Mesenchymal stem cell (in vitro differentiated cells and primary cell): ENCODE measurements at regions not wholly inside any gene's neighbourhood (a gene's known extent, or its start where the extent isn't known, plus 50 kb on each side); places are given as distances from the start of the nearest gene placed in this dataset.

Source experiments
- DNase-seq: peaks from one replicate; pipeline ENCODE4 v3.0.0-alpha.2; 2013
- H2AFZ ChIP-seq: one replicate; pipeline ENCODE4 v1.6.1; 2013; ENCODE audit warnings: low read depth, mild to moderate bottlenecking, control low read depth, inconsistent platforms, low read length, moderate library complexity
- H2AK5ac ChIP-seq: 2 replicates; pipeline ENCODE4 v1.6.1; 2013; ENCODE audit warnings: low read length, moderate library complexity, mild to moderate bottlenecking, inconsistent platforms; ENCODE audit not compliant: severe bottlenecking
- H2BK120ac ChIP-seq: one replicate; pipeline ENCODE4 v1.6.1; 2013; ENCODE audit warnings: low read depth, mild to moderate bottlenecking, inconsistent platforms, low read length, moderate library complexity
- H2BK12ac ChIP-seq, 2 experiments: one replicate each; pipeline ENCODE4 v1.6.1; 2013; ENCODE audit warnings: inconsistent platforms in 2 of 2, low read length in 2 of 2, mild to moderate bottlenecking in 2 of 2, moderate library complexity in 2 of 2, control low read depth in 1 of 2
- H2BK15ac ChIP-seq: one replicate; pipeline ENCODE4 v1.6.1; 2013; ENCODE audit warnings: mild to moderate bottlenecking, low read depth, inconsistent platforms; ENCODE audit not compliant: poor library complexity, severe bottlenecking
- H2BK5ac ChIP-seq: 2 replicates; pipeline ENCODE4 v1.6.1; 2013; ENCODE audit warnings: low read depth, mild to moderate bottlenecking, low read length, control low read depth, inconsistent platforms; ENCODE audit not compliant: poor library complexity, severe bottlenecking
- H3K14ac ChIP-seq, 2 experiments: one replicate each; pipeline ENCODE4 v1.6.1; 2013; ENCODE audit warnings: inconsistent platforms in 2 of 2, low read length in 2 of 2, control low read depth in 1 of 2, mild to moderate bottlenecking in 1 of 2, moderate library complexity in 1 of 2
- H3K18ac ChIP-seq, 2 experiments: one replicate each; pipeline ENCODE4 v1.6.1; 2013; ENCODE audit warnings: inconsistent platforms in 2 of 2, low read length in 2 of 2, control low read depth in 1 of 2, low read depth in 1 of 2, mild to moderate bottlenecking in 1 of 2
- H3K23ac ChIP-seq, 2 experiments: one replicate each; pipeline ENCODE4 v1.6.1; 2013; ENCODE audit warnings: inconsistent platforms in 2 of 2, low read length in 2 of 2, mild to moderate bottlenecking in 2 of 2, moderate library complexity in 2 of 2, control low read depth in 1 of 2
- H3K27ac ChIP-seq: 2 replicates; pipeline ENCODE4 v1.5.1; 2013; ENCODE audit warnings: mild to moderate bottlenecking, moderate library complexity, low read length, control low read depth, inconsistent platforms; ENCODE audit not compliant: poor library complexity, severe bottlenecking
- H3K27me3 ChIP-seq, 2 experiments: 2 replicates each; pipeline versions ENCODE4 v1.6.1 to v1.7.0; 2013; ENCODE audit warnings: low read length in 2 of 2, mild to moderate bottlenecking in 2 of 2, moderate library complexity in 2 of 2, control low read depth in 1 of 2, inconsistent platforms in 1 of 2; ENCODE audit not compliant: control insufficient read depth in 1 of 2, insufficient read depth in 1 of 2
- H3K36me3 ChIP-seq, 2 experiments: 2 replicates each; pipeline versions ENCODE4 v1.6.1 to v1.7.0; 2013; ENCODE audit warnings: low read length in 2 of 2, control low read depth in 1 of 2, inconsistent platforms in 1 of 2, low read depth in 1 of 2, mild to moderate bottlenecking in 1 of 2; ENCODE audit not compliant: insufficient read depth in 2 of 2, control insufficient read depth in 1 of 2
- H3K4ac ChIP-seq, 2 experiments: one replicate each; pipeline ENCODE4 v1.6.1; 2013; ENCODE audit warnings: inconsistent platforms in 2 of 2, low read length in 2 of 2, mild to moderate bottlenecking in 2 of 2, moderate library complexity in 2 of 2, control low read depth in 1 of 2, low read depth in 1 of 2
- H3K4me1 ChIP-seq: 2 replicates; pipeline ENCODE4 v1.6.1; 2013; ENCODE audit warnings: low read depth, low read length, control low read depth; ENCODE audit not compliant: control insufficient read depth, insufficient read depth
- H3K4me2 ChIP-seq: 2 replicates; pipeline ENCODE4 v1.6.1; 2013; ENCODE audit warnings: low read length, mild to moderate bottlenecking, inconsistent platforms; ENCODE audit not compliant: poor library complexity, severe bottlenecking
- H3K4me3 ChIP-seq, 2 experiments: 2 replicates each; pipeline versions ENCODE4 v1.5.1 to v1.7.0; 2013; ENCODE audit warnings: low read length in 2 of 2, mild to moderate bottlenecking in 2 of 2, control low read depth in 1 of 2, low read depth in 1 of 2; ENCODE audit not compliant: insufficient read depth in 1 of 2
- H3K79me1 ChIP-seq: replicated peaks from 2 replicates; pipeline ENCODE4 v1.6.1; 2013; ENCODE audit warnings: mild to moderate bottlenecking, control low read depth, low read length, inconsistent platforms; ENCODE audit not compliant: poor library complexity, severe bottlenecking
- H3K9ac ChIP-seq: 2 replicates; pipeline ENCODE4 v1.7.0; 2013; ENCODE audit warnings: mild to moderate bottlenecking, low read length, moderate library complexity
- H3K9me3 ChIP-seq: 2 replicates; pipeline ENCODE4 v1.7.0; 2013; ENCODE audit warnings: mild to moderate bottlenecking, low read length; ENCODE audit not compliant: control insufficient read depth
- H4K8ac ChIP-seq: one replicate; pipeline ENCODE4 v1.6.1; 2013; ENCODE audit warnings: inconsistent platforms, mild to moderate bottlenecking, low read length, moderate library complexity
- H4K91ac ChIP-seq: one replicate; pipeline ENCODE4 v1.6.1; 2013; ENCODE audit warnings: mild to moderate bottlenecking, low read length, inconsistent platforms
- whole genome bisulfite sequencing: methylation state at CpG from one replicate; pipeline ENCODE4 v1.1.7; 2013; ENCODE audit warnings: mixed read lengths; 5-methylcytosine and 5-hydroxymethylcytosine counted together

GRCh38 chr5:8493176-8493575, 624.2 kb downstream of the MTRR start:
- Histone ChIP-seq H2BK12ac (no peak overlapping the region), H3K4me3 (no peak overlapping the region), H2AK5ac (no peak overlapping the region)

GRCh38 chr5:8500426-8500825, 631.5 kb downstream of the MTRR start:
- H2BK12ac ChIP-seq = no peak overlapping the region
- no peak overlapping the region for H3K4ac ChIP-seq
- no peak overlapping the region for H2AFZ ChIP-seq
- no peak for DNase-seq
- H2BK15ac ChIP-seq = no peak overlapping the region
- peaks cover 38% of the 10 kb centered on the region for H3K9me3 ChIP-seq
- no peak overlapping the region for H3K4me3 ChIP-seq
- no peaks in the 10 kb centered on the region for H3K27me3 ChIP-seq
- H3K18ac ChIP-seq = no peak overlapping the region
- H2BK5ac ChIP-seq = no peak overlapping the region
- H3K14ac ChIP-seq = no peak overlapping the region
- H4K91ac ChIP-seq = no peak overlapping the region
- H3K4me2 ChIP-seq = no peak overlapping the region
- H2BK120ac ChIP-seq = no peak overlapping the region
- H4K8ac ChIP-seq = no peak overlapping the region
- no peak overlapping the region for H2AK5ac ChIP-seq
- H3K27ac ChIP-seq = no peak overlapping the region
- no peaks in the 10 kb centered on the region for H3K79me1 ChIP-seq
- WGBS = 35% methylated on average over 3 of the region's 3 CpGs
- H3K9ac ChIP-seq = no peak overlapping the region
- H3K23ac ChIP-seq = no peak overlapping the region
- H3K4me1 ChIP-seq = no peaks in the 10 kb centered on the region
- no peaks in the 10 kb centered on the region for H3K36me3 ChIP-seq

More at GRCh38 chr5:8493176-8493575, 624.2 kb downstream of the MTRR start:
- Histone ChIP-seq H3K79me1 (no peaks in the 10 kb centered on the region), H3K9me3 (peaks cover 42% of the 10 kb centered on the region), H3K9ac (no peak overlapping the region), H3K4me1 (no peaks in the 10 kb centered on the region), H3K36me3 (no peaks in the 10 kb centered on the region), H3K27me3 (no peaks in the 10 kb centered on the region), H3K18ac (no peak overlapping the region), H2BK15ac (no peak overlapping the region), H2BK5ac (no peak overlapping the region), H3K23ac (no peak overlapping the region), H3K4me2 (no peak overlapping the region), H4K91ac (no peak overlapping the region), H3K27ac (no peak overlapping the region), H3K14ac (no peak overlapping the region), H3K4ac (no peak overlapping the region), H2BK120ac (no peak overlapping the region), H4K8ac (no peak overlapping the region), H2AFZ (no peak overlapping the region)
- DNase-seq = no peak

- WGBS = 88% methylated on average over 4 of the region's 4 CpGs
- Histone ChIP-seq H2BK12ac (no peak overlapping the region), H3K4me3 (no peak overlapping the region), H2AFZ (no peak overlapping the region), H3K4me2 (no peak overlapping the region), H3K36me3 (no peaks in the 10 kb centered on the region), H3K4me1 (no peaks in the 10 kb centered on the region), H4K8ac (no peak overlapping the region), H3K18ac (no peak overlapping the region), H2BK5ac (no peak overlapping the region), H3K4ac (no peak overlapping the region), H3K23ac (no peak overlapping the region), H3K79me1 (no peaks in the 10 kb centered on the region), H2BK120ac (no peak overlapping the region), H2BK15ac (no peak overlapping the region), H2AK5ac (no peak overlapping the region), H3K14ac (no peak overlapping the region), H3K9me3 (peaks cover 4% of the 10 kb centered on the region), H3K9ac (no peak overlapping the region), H3K27ac (no peak overlapping the region), H3K27me3 (no peaks in the 10 kb centered on the region), H4K91ac (no peak overlapping the region)
- DNase-seq = no peak
Observed at GRCh38 chr5:8505196-8505595, 636.2 kb downstream of the MTRR start.

GRCh38 chr5:8508231-8508630, 639.3 kb downstream of the MTRR start:
- Histone ChIP-seq H4K8ac (no peak overlapping the region), H3K4ac (no peak overlapping the region), H3K4me1 (no peaks in the 10 kb centered on the region), H3K23ac (no peak overlapping the region), H2AFZ (no peak overlapping the region), H3K36me3 (no peaks in the 10 kb centered on the region), H3K9me3 (peaks cover 2% of the 10 kb centered on the region), H3K27me3 (no peaks in the 10 kb centered on the region), H4K91ac (no peak overlapping the region), H3K27ac (no peak overlapping the region), H2BK5ac (no peak overlapping the region), H3K4me3 (no peak overlapping the region), H2BK12ac (no peak overlapping the region), H2BK120ac (no peak overlapping the region), H2BK15ac (no peak overlapping the region), H3K4me2 (no peak overlapping the region), H3K14ac (no peak overlapping the region), H3K18ac (no peak overlapping the region), H2AK5ac (no peak overlapping the region), H3K9ac (no peak overlapping the region), H3K79me1 (no peaks in the 10 kb centered on the region)
- DNase-seq = no peak
